ENCODE measurements at regions not wholly inside any gene's neighbourhood (a gene's known extent, or its start where the extent isn't known, plus 50 kb on each side); places are given as distances from the start of the nearest gene placed in this dataset.
A peak's percentile ranks its signal among the peaks of the same experiment; 100 is the strongest.

- no peak for DNase-seq (ENCODE audit: low spot score)
Measured at GRCh38 chr10:85545874-85546273, 820.7 kb downstream of the GRID1 start.

GRCh38 chr10:85547460-85548023 lies 819.1 kb downstream of the GRID1 start:
- no peak for DNase-seq (ENCODE audit: low spot score)

- DNase-seq (ENCODE audit: low spot score), result peak; percentile 83
Measured at GRCh38 chr10:85548034-85548433, 818.6 kb downstream of the GRID1 start.
